Neural cell (in vitro differentiated cells): ENCODE measurements at regions not wholly inside any gene's neighbourhood (a gene's known extent, or its start where the extent isn't known, plus 50 kb on each side); places are given as distances from the start of the nearest gene placed in this dataset.

Experiments
- H2AFZ ChIP-seq: fragments of 200-600, 300-800 bp; sonication (generic), shearing (Covaris generic); 2 replicates; pipeline ENCODE4 v1.6.0; 2014; ENCODE audit warnings: low read depth, mild to moderate bottlenecking, antibody characterized with exemption, low read length, moderate library complexity
- H3F3A ChIP-seq: fragments of 200-600 bp; shearing (Covaris generic); 2 replicates; pipeline ENCODE4 v1.6.1; 2016; ENCODE audit warnings: mild to moderate bottlenecking, moderate library complexity, mixed read lengths, antibody characterized with exemption, low read length; ENCODE audit not compliant: insufficient read depth, poor library complexity, severe bottlenecking
- H3K27ac ChIP-seq: fragments of 200-600, 300-800 bp; sonication (generic), shearing (Covaris generic); 2 replicates; pipeline ENCODE4 v1.5.1; 2014; ENCODE audit warnings: mild to moderate bottlenecking, low read length, moderate library complexity
- H3K27me3 ChIP-seq: fragments of 300-800, 200-600 bp; sonication (generic), shearing (Covaris generic); 2 replicates; pipeline ENCODE4 v1.6.0; 2014; ENCODE audit warnings: mild to moderate bottlenecking, low read depth, low read length, moderate library complexity; ENCODE audit not compliant: insufficient read depth
- H3K36me3 ChIP-seq: fragments of 300-800, 200-600 bp; sonication (generic), shearing (Covaris generic); 2 replicates; pipeline ENCODE4 v1.5.1; 2014; ENCODE audit warnings: mild to moderate bottlenecking, antibody characterized with exemption, low read length, moderate library complexity; ENCODE audit not compliant: insufficient read depth
- H3K4me2 ChIP-seq: fragments of 300-800, 200-600 bp; sonication (generic), shearing (Covaris generic); 2 replicates; pipeline ENCODE4 v1.6.0; 2014; ENCODE audit warnings: mild to moderate bottlenecking, low read length
- H3K4me3 ChIP-seq: fragments of 300-800, 200-600 bp; sonication (generic), shearing (Covaris generic); 2 replicates; pipeline ENCODE4 v1.5.1; 2014; ENCODE audit warnings: mild to moderate bottlenecking, low read length, moderate library complexity
- H3K79me2 ChIP-seq: fragments of 200-600 bp; shearing (Covaris generic); replicated peaks from 2 replicates; pipeline ENCODE4 v1.6.0; 2014; ENCODE audit warnings: mild to moderate bottlenecking, low read length, moderate library complexity; ENCODE audit not compliant: insufficient read depth
- H3K9ac ChIP-seq: fragments of 300-800, 200-600 bp; sonication (generic), shearing (Covaris generic); 2 replicates; pipeline ENCODE4 v1.6.1; 2016; ENCODE audit warnings: mild to moderate bottlenecking, low read length, mixed read lengths
- H3K9me2 ChIP-seq: fragments of 200-600 bp; shearing (Covaris generic); 2 replicates; pipeline ENCODE4 v1.6.1; 2016; ENCODE audit warnings: mild to moderate bottlenecking, low read length, mixed read lengths; ENCODE audit not compliant: insufficient read depth
- H3K9me3 ChIP-seq: fragments of 200-600, 300-800 bp; sonication (generic), shearing (Covaris generic); 2 replicates; pipeline ENCODE4 v1.6.1; 2016; ENCODE audit warnings: mild to moderate bottlenecking, mixed run types, low read length, moderate library complexity, mixed read lengths
- H4K20me1 ChIP-seq: fragments of 200-600 bp; shearing (Covaris generic); 2 replicates; pipeline ENCODE4 v1.6.1; 2016; ENCODE audit warnings: mild to moderate bottlenecking, mixed run types; ENCODE audit not compliant: insufficient read depth
- CTCF ChIP-seq: fragments of 450-650 bp; IDR thresholded peaks from 2 replicates; pipeline ENCODE4 v1.5.1; 2014; ENCODE audit warnings: antibody characterized with exemption, mild to moderate bottlenecking, moderate library complexity; ENCODE audit not compliant: poor library complexity, severe bottlenecking
- EP300 ChIP-seq: fragments of 450-650 bp; conservative IDR thresholded peaks from 2 replicates; pipeline ENCODE4 v1.6.1; 2014; ENCODE audit warnings: antibody characterized with exemption, mild to moderate bottlenecking, moderate library complexity; ENCODE audit not compliant: poor library complexity, severe bottlenecking
- EZH2 ChIP-seq: fragments of 200-600, 300-800 bp; shearing (Covaris generic), sonication (generic); IDR thresholded peaks from 2 replicates; pipeline ENCODE4 v1.6.1; 2014; ENCODE audit warnings: antibody characterized with exemption, low read length, borderline replicate concordance, mild to moderate bottlenecking; ENCODE audit not compliant: insufficient read depth, poor library complexity, severe bottlenecking
- MXI1 ChIP-seq: fragments of 450-650 bp; conservative IDR thresholded peaks from 2 replicates; pipeline ENCODE4 v1.6.1; 2014; ENCODE audit warnings: antibody characterized with exemption, mild to moderate bottlenecking; ENCODE audit not compliant: poor library complexity, severe bottlenecking
- POLR2AphosphoS5 ChIP-seq: IDR thresholded peaks from 2 replicates; pipeline ENCODE4 v1.6.1; 2012
- RAD21 ChIP-seq: fragments of 450-650 bp; conservative IDR thresholded peaks from 2 replicates; pipeline ENCODE4 v1.6.1; 2014; ENCODE audit warnings: antibody characterized with exemption, mild to moderate bottlenecking, moderate library complexity
- REST ChIP-seq: IDR thresholded peaks from 2 replicates; pipeline ENCODE4 v1.6.1; 2012; ENCODE audit warnings: borderline replicate concordance
- SMC3 ChIP-seq: fragments of 450-650 bp; conservative IDR thresholded peaks from 2 replicates; pipeline ENCODE4 v1.6.1; 2014; ENCODE audit warnings: antibody characterized with exemption, mild to moderate bottlenecking, moderate library complexity; ENCODE audit not compliant: poor library complexity
- TAF1 ChIP-seq: IDR thresholded peaks from 2 replicates; pipeline ENCODE4 v1.6.1; 2012; ENCODE audit warnings: low read depth

GRCh38 chr6:43877463-43878126, 107.6 kb downstream of the VEGFA start:
- Histone ChIP-seq H2AFZ (no peak overlapping the region), H3K27me3 (no peaks in the 10 kb centered on the region), H3K36me3 (no peaks in the 10 kb centered on the region), H3K9ac (no peak overlapping the region), H3K4me3 (no peak overlapping the region), H4K20me1 (no peaks in the 10 kb centered on the region), H3F3A (no peaks in the 10 kb centered on the region), H3K4me2 (no peak overlapping the region), H3K9me3 (no peaks in the 10 kb centered on the region), H3K79me2 (no peaks in the 10 kb centered on the region), H3K27ac (no peak overlapping the region), H3K9me2 (no peaks in the 10 kb centered on the region)
- no peak for TF ChIP-seq SMC3
- no peak for TF ChIP-seq REST
- TF ChIP-seq CTCF: no peak
- TF ChIP-seq POLR2AphosphoS5: no peak
- TF ChIP-seq MXI1: no peak

- Histone ChIP-seq H3K27me3 (no peaks in the 10 kb centered on the region), H3K4me3 (no peak overlapping the region)
Measured at GRCh38 chr6:43877036-43877435, 107.0 kb downstream of the VEGFA start.

GRCh38 chr6:43876602-43877001, 106.6 kb downstream of the VEGFA start:
- Histone ChIP-seq H3K27me3 (no peaks in the 10 kb centered on the region), H2AFZ (no peak overlapping the region), H3K4me2 (no peak overlapping the region), H3K9me3 (no peaks in the 10 kb centered on the region), H4K20me1 (no peaks in the 10 kb centered on the region), H3K9ac (no peak overlapping the region), H3K79me2 (no peaks in the 10 kb centered on the region), H3K4me3 (no peak overlapping the region), H3K27ac (no peak overlapping the region), H3K9me2 (no peaks in the 10 kb centered on the region), H3F3A (no peaks in the 10 kb centered on the region), H3K36me3 (no peaks in the 10 kb centered on the region)
- TF ChIP-seq SMC3 (no peak), MXI1 (no peak), EP300 (no peak), TAF1 (no peak), CTCF (no peak), POLR2AphosphoS5 (no peak), REST (no peak), RAD21 (no peak), EZH2 (no peak)

More at GRCh38 chr6:43877036-43877435, 107.0 kb downstream of the VEGFA start:
- no peaks in the 10 kb centered on the region for H4K20me1 ChIP-seq
- no peaks in the 10 kb centered on the region for H3K79me2 ChIP-seq
- TF ChIP-seq EZH2 (no peak), SMC3 (no peak)
- H3F3A ChIP-seq: no peaks in the 10 kb centered on the region
- no peaks in the 10 kb centered on the region for H3K9me3 ChIP-seq
- H3K36me3 ChIP-seq: no peaks in the 10 kb centered on the region
- no peak overlapping the region for H2AFZ ChIP-seq
- no peak overlapping the region for H3K9ac ChIP-seq
- H3K27ac ChIP-seq: no peak overlapping the region
- no peaks in the 10 kb centered on the region for H3K9me2 ChIP-seq
- H3K4me2 ChIP-seq: no peak overlapping the region
